ENCODE measurements at regions not wholly inside any gene's neighbourhood (a gene's known extent, or its start where the extent isn't known, plus 50 kb on each side); places are given as distances from the start of the nearest gene placed in this dataset.
"Not testable (repeated sequence)": the region's sequence is repeated elsewhere in the genome, so short reads cannot be mapped to it uniquely, and the experiment has no call there.

DNA sequence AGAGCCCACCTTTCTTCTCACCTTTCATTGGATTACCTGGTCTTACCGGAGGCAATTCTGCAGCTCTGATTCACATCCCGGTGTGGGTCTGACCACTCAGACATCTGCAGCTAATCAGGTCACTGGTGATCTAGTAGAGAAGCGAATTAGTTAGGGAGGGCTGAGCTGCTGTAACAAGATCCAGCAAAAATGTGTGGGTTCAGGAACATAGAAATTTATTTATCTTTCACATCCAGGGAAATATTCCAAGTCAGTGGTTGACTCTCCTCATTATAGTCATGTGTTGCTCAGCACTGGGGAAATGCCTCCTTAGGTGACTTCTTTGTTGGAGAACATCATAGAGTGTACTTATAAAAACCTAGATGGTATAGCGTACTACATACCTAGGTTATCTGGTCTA, 218.7 kb upstream of the PELI2 start:
- DNase-seq, result no peak

DNA sequence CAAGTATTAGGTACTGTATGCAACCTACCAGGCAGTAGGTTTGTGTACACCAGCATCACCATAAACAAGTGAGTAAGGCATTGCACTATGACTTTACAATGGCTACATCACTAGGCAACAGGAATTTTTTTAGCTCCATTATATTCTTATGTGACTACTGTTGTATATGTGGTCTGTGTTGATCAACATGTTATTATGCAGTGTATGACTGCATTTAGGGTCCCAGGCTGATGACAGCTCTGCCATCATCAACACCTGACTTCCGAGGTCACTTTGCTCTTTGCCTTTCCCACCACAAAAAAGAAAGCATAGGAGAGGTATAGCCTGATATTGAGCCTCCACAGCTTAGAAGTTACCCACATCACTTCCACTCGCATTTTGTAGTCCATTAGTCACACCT, 217.5 kb upstream of the PELI2 start:
- no peak for DNase-seq

DNA sequence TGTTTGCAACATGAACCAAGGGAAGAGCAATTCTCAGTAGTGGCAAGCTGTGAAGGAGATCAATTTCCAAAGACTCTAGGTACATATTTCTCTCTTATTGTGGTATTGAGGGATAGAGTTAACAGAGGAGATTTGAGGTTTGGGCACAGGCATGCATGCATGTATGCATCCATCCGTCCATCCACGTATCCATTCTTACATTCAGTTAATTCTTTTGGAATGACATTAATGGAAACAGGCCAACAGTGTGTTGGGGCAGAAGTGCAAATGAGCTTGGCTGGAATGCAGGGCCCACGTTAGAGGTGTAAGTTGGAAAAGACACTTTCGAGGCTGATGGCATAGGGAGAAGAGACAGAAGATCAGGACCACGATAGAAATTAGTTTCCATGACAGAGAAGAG, 216.9 kb upstream of the PELI2 start:
- no peak for DNase-seq

DNA sequence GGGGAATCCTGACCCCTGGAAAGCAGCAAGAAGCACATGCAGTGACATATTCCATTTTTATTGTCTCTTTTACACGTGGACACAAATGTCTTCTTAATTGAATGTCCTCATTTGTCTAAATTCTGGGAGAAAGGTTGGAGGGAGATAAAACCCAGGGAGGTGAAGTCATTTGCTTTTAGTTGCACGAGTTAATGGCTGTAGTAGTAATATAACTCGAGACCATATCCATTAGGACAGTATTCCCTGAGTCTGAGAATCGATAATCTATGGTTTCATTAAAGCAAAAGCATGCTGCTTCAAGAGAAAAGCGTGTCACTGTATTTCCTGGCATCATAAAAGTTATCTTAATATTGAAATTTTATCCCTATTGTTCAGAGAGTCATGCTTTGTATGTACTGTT, 216.0 kb upstream of the PELI2 start:
- no peak for DNase-seq

DNA sequence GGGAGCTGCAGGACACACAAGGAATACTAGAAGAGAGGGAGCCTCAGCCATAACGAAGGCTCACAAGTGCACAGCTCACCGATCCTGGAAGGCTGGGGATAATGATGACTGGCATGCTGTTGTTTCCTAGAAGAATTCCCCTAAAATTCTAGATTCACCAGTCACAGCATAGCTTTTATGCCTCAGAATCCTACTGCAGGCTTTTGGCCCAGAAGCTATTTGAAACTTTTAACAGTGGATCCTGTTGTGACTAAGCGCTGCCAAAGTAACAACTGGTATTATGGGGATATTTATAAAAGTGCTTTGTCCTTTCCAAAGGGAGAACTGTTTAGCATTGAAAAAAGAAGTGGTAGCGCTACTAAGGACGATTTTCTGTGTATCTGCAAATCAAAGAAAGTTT, 214.1 kb upstream of the PELI2 start:
- no peak for DNase-seq

DNA sequence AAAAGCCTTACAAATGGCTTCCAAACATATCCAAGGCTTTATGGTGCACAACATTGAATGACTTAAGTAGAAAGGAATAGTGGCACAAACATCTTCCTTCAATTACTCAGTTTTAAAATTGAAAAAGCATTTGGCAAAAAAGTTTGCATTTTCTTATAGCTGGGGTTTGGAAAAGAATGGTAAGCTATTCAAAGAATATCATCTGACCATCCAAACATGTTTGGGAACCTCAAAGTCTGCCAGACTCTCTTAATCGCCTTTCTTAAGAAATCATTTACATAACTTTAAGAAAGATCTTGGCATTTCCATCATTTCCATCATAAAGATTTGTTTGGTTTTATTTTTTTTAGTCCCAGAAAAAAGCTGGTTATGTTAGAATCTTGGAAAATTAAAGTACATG, 210.1 kb upstream of the PELI2 start:
- no peak for DNase-seq

DNA sequence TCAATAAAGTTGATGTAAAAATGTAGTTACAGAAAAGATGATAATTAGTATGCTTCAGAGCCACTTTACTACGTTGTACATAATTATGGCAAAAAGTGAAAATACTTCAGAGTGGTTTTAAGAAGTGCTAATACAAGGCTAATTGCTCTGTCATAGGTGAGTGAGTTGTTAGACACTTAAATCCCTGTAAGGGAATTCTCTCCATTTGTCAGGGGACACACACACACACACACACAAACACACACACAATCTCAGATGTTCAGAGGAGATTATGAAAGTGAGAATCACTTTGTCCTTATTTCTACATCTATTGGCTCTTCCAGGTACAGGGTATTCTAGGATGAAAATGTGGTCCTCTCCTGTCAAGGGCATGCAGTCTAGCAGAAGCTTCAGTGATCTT, 208.3 kb upstream of the PELI2 start:
- no peak for DNase-seq

DNA sequence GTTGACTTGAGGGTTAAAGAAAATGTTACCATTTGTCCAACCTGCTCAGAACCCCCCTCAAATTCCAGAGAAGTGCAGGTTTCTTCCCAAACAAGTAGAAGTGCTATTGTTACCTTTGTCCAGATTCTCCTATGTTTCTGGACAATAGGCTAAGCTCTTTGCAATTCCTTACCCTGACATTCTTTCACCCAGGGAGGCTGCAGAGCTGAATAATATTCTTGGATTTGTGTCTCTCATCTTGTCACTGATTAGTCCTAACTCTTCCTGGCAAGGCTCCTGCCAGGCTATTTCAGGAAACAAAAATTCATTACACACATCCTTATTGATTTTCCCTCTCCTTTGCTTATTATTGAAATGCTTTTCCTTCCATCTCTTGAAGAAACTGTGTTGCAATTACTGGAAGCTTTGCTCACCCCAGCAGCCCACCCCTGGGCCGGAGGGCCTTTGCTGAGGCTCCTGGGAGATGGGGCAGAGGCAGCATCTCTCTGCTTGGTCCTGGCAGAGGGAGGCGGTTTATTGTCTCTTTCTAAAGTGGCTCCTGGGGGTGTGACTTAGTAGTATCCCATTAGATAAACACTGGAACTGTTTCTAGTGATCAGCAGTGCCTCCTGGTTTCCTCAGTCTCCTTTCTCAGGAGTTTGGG, 207.5 kb upstream of the PELI2 start:
- DNase-seq, result no peak

DNA sequence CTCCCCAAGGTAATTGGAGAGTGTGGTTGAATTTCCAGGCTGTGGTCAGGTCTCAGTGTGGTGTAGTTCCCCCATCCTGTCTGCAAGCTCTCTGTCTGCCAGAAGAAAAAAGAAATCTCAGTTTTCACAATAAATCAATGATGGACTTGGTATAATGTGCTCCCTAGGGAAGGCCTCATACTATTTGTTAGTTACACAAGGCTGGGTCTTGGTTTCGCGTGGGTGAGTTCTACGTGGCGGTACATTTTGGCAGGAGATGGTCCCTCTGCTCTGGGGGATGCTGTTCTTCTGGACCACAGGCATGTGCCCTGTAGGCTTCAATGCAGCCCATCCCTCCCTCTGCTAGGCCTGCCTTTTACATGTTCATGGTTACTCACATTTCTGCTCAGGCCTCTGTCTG, 206.4 kb upstream of the PELI2 start:
- no peak for DNase-seq

DNA sequence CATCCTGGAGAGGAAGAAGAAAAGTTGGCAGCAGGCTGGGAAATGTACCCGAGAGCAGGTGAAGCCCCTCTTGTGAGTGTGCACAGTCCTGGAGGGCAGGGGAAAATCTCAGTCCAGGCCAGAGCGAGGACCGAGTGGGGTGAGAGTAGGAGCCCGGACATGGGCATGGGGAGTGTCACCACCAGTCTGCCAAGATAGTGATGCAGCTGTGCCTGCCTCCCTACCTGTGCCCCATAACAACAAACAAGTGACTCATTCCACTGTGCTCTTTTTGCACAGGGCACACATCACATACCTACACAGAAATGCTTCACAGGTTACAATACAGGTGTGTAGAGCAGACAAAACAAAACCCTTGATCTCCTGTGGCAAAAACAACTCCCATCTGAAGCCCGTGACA, 205.9 kb upstream of the PELI2 start:
- DNase-seq, result no peak

DNA sequence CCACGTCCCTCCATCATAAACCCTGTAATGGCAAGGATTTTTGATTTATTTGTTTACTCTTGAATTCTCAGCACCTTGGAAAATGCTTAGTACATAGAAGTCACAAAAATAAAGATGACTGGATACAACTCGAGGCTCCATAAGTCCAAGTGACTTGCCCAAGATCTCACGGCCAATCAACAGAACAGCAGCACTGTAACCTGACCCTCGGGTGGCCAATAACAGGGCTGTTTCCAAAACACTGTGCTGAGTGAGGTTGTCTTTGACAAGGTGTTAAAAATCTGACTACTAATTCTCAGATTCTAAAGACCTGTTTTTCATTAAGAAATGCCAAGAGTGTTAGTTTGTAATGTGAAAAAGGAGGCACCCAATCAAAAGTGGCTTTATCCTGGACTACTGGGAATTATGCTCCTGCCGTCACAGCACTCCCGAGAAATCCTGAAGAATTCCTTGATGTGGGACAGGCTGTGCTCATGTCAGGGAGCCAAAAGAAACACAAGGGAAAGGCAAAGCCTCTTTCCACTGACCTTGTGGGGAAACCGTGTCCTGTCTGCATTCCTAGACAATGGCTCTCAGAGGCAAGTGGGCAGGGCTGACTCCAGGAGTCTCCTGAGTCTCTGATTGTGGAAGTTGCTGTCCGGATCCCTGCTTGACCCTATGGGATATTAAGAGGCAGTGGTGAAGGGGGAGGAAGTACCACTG, 204.7 kb upstream of the PELI2 start:
- DNase-seq, result no peak

DNA sequence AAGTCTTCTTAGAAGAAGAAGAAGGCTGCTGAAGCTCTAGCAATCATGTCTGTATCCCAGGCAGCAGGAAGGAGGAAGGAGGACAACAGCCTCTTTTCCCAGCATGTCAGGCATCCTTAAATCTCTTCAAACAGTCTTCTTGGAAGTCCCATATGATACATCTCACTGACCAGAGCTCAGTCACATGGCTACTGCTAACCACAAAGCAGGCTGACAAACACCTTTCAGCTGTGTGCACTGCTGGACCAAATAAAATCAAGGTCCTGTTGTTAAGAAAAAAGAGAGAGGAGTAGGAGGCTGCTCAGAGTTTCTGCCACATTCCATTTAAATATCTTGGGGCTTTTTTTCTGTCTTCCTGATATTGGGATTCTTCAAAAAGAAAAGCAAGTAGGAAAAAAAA, 203.4 kb upstream of the PELI2 start:
- DNase-seq, result no peak

DNA sequence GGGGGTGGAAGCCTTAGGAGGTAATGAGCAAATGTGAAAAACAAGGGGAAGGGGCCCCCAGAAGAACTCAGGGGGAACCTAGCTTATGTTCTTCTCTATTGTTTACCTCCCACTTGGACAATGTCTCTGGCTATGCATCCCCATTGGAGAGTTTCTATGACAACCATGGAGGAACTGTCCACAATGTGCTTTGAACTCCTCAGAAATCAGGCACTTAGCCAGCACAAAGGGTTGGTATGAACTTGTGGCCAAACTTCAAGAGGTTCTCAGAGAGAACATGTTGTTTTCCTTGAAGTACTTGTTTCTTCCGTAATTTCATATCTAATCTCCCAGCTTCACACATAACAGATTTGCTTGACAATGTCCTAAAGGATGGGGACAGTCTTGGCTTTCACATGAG, 202.8 kb upstream of the PELI2 start:
- no peak for DNase-seq

DNA sequence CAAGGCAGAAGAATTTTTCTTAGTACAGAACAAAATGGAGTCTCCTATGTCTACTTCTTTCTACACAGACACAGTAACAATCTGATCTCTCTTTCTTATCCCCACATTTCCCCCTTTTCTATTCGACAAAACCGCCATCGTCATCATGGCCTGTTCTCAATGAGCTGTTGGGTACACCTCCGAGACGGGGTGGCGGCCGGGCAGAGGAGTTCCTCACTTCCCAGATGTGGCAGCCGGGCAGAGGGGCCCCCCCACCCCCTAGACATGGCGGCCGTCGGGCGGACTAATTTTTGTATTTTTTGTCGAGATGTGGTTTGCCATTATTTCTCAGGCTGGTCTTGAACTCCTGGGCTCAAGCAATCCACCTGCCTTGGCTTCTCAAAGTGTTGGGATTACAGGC, 198.4 kb upstream of the PELI2 start:
- DNase-seq, result not testable (repeated sequence)

DNA sequence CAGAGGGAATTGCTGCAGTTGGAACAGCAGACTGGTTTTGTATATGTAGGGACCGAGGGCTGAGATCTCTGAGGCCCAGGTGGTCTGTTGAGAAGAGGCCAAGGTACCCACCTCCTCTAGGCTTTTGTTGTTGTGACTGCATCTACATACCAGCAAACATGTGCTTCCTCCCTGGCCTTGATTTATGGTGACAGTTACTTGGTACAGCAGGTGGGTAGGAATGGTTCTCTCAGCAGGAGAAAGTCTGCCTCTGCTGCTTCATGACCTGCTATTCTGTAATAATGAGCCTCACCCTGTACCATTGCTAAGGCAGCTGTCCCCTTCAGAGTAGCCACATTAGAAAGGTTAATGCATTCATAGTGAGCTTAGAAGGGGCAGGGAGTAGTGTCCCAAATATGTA, 196.7 kb upstream of the PELI2 start:
- DNase-seq, result no peak

DNA sequence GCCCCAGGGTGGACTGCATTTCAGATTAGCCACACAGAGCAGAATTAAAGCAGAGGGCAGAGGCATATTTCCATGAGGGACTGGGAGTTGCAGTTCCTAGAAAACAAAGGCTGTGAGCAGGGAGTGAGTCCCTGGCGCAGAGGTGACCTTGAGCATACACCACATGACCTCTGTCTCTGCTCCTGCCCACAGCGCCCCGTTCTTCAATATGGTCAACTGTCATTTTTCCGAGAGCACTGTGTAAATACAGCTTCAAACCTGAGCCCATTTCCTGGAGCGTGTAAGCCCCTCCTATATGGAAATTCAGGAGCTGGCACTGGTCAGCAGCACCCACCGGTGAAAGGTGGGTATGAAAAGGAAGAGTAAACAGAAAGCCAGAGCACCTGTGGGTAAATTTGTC, 192.2 kb upstream of the PELI2 start:
- no peak for DNase-seq

DNA sequence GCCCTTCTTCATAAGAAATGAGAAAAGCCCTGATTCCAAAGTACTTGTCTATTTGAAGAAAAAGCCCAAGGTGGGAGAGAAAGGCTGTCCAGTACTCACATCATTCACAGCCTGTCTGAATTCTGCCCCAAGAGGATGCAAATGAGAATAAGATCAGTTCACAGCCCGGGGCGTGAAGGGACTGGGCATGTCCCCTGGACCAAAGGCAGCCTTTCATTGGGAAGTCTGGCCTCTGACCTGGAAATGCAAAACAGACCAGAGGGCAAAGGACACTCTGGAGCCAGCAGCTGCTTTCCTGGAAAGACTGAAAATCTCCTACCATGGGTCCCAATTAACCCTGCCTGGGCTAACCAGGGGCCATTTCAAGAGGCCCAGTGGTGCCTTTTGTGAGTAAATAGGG, 191.2 kb upstream of the PELI2 start:
- no peak for DNase-seq

DNA sequence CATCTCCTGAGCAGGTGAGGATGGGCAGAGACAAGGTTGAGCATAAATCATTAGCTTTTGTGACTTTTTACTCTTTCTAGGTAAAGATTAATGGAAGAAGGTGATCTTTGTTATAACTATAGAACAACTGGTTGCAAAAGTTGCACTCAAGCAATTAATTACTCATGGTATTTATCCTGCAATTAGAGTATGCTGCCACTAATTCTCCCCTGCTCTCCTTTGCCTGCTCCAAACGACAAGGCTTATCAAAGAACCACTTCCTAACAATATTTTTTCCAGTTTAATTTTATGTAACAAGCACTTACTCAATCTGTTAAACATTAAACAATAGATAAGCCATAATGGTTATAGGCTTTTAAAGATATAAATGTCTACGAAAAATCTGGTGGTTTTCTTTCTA, 189.9 kb upstream of the PELI2 start:
- no peak for DNase-seq

DNA sequence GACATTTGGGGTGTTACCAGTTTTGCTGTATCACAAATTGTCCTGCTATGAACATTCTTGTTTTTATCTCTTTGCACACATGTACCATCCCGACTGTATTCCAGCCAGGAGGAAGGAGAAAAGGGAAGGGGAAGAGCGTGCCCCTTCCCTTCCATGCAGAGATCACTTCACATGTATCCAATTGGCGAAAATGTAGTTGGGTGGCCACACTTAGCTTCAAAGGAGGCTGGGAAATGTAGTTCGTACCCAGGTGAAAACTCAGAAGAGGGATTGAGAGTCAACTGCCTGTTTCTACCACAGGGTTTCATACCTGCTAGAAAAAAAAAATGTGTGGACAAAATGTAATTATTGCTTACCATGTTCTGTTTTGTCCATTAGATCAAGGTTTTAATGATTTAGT, 189.1 kb upstream of the PELI2 start:
- DNase-seq, result no peak

DNA sequence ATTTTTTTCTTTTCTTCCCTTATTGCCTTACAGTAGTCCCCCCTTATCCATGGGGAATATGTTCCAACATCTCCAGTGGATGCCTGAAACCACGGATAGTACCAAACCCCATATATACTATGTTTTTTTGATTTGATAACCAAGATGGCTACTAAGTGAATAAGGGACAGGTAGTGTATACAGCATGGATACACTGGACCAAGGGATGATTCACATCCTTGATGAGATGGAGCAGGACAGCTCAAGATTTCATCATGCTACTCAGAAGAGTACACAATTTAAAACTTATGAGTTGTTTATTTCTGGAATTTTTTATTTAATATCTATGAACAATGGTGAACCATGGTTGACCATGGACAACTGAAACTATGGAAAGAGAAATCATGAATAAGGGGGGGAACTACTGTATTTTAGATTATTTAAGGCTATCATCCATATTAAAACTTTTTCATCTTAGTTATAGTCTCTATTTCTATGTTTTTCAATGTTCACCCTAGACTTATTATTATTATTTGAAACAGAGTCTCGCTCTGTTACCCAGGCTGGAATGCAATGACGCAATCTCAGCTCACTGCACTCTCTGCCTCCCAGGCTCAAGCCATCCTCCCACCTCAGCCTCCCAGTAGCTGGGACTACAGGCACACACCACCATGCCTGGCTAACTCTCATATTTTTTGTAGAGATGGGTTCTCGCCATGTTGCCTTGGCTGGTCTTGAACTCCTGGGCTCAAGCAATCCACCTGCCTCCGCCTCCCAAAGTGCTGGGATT, 188.0 kb upstream of the PELI2 start:
- no peak for DNase-seq

DNA sequence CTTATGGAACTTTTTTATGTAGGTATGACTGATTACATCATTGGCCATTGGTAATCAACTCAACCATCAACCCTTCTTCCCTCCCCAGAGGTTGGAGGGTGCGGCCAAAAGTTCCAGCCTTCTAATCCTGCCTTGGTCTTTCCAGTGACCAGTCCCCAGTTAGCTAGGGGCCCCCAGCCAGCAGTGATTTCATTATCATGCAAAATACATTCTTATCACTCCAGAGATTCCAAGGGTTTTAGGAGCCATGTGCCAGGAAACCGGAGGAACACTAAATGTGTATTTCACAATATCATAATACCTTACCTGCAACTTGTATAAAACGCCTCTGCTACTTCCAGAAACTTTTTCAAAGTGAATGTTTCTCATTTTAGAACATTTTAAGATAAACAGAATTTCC, 181.5 kb upstream of the PELI2 start:
- no peak for DNase-seq

DNA sequence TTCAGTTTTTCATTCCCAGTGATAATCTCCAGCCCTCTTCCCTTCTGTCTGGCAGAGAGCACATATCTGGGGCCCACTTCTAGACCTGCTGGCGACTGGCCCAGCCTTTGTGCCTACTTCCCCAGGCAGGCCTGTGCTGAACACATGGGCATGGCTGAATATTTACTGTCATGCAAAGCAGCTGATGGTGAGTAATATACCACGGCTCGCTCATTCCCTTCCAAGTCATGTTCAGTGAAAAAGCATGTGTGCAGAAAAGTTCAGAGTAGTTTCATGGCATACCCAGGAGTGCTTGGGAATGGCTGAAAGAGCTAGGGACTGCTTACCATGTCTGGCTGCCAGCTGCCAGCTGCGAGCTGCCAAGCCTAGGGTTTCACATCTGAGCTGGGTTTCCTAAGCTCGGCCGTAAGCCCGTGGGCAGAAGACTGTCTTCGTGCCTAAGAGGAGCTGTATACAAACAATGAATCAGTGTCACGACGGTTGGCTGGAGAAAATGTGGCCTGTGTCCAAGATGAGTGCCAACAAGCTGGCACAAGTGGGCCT, 179.9 kb upstream of the PELI2 start:
- no peak for DNase-seq

DNA sequence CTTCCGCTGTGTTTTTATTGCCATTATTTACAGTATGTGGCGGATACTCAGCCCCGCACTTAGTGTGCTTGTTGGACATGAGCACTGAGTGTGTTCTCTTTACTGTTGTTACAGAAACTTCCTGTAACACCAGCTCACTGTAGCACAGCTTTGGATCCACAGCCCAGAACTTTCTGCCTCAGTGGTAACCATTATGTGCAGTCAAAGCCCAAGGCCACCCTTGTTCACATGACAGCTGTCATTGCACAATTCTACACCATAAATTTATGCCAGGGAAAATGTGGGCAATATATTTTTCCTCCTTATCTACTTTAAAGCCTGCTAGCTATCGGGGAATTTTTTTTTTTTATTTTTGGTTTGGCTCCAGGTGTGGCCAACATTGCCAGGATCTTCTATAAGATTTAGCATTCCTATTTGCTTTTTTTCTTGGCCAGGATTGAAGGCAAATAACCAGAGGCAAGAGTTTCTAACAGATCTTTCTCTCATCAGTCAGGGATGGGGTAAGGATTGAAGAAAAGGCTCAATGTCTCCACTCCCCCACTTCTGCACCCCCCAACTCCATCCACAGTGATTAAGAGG, 176.0 kb upstream of the PELI2 start:
- DNase-seq, result no peak

DNA sequence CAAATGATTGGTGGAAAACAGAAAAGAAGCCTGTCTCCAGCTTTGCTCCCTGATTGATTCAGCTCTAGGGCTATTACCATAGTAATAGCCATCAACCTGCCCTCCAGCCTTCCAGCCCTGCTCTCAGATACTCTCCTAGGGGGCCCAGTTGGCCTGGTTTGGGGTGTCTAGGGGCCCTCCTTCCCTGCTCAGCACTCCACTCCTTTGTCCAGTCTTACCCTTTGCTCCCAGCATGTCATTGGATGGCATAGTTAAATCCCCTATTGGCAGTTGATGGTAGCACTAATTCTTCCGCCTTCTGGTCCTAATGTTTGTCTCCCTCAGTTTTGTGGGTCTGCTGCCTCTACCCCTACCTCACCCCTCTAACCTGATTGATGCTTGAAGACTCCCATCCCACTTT, 175.4 kb upstream of the PELI2 start:
- DNase-seq, result no peak
